GM13976 (cell line): ENCODE measurements at regions not wholly inside any gene's neighbourhood (a gene's known extent, or its start where the extent isn't known, plus 50 kb on each side); places are given as distances from the start of the nearest gene placed in this dataset.

Experiments
- DNase-seq: peaks from one replicate; pipeline ENCODE4 v3.0.0; 2012; ENCODE audit warnings: low spot score
- in situ Hi-C: fragments of 300-500 bp; cut with MboI; formaldehyde crosslinking; loops from one replicate; pipeline ENCODE4 v1.12.0; 2022; ENCODE audit warnings: low sequenced_read_pairs, mixed read lengths, inconsistent platforms; ENCODE audit not compliant: unreplicated experiment
- TF ChIP-seq, protein P1 (sequence below): IDR thresholded peaks from 2 replicates; pipeline ENCODE4 v1.5.1; 2012; ENCODE audit warnings: borderline replicate concordance, mild to moderate bottlenecking; ENCODE audit not compliant: insufficient read depth; ENCODE audit errors: extremely low read depth, missing control alignments, control extremely low read depth

DNA sequence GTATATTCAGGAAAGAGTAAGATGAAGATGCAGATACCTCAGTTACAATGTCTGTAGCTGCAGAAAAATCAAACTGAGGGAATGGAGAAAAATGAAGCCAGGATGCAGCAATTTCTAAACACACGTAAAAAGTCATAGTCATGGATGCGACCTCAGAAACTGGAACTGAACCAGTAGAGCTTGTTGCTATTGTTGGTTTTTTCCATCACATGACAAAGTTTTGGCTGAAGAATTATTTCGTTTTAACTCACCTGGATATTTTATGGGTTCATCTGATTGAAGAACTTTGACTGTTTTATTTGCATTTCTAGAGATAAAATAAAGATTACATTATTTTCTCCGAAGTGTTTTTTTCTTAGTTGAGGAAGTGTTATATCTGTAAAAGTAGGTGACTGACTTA is 591.2 kb downstream of the ZBBX start:
- no peak for DNase-seq
- in situ Hi-C loops = no loop called here
- TF ChIP-seq, protein P1, sequence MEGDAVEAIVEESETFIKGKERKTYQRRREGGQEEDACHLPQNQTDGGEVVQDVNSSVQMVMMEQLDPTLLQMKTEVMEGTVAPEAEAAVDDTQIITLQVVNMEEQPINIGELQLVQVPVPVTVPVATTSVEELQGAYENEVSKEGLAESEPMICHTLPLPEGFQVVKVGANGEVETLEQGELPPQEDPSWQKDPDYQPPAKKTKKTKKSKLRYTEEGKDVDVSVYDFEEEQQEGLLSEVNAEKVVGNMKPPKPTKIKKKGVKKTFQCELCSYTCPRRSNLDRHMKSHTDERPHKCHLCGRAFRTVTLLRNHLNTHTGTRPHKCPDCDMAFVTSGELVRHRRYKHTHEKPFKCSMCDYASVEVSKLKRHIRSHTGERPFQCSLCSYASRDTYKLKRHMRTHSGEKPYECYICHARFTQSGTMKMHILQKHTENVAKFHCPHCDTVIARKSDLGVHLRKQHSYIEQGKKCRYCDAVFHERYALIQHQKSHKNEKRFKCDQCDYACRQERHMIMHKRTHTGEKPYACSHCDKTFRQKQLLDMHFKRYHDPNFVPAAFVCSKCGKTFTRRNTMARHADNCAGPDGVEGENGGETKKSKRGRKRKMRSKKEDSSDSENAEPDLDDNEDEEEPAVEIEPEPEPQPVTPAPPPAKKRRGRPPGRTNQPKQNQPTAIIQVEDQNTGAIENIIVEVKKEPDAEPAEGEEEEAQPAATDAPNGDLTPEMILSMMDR = no peak

DNA sequence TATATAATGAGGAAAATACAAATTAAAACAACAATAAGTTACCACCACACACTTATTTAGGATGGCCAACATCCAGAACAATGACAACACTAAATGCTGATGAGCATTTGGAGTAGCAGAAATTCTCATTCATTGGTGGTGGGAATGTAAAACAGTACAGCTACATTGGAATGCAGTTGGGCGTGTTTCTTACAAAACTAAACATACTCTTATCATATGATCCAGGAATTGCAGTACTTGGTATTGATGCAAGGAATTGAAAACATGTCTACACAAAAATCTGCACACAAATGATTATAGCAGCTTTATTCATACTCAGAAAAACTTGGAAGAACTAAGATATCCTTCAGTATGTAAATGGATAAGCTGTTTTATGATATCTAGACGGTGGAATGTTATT is 594.2 kb downstream of the ZBBX start:
- TF ChIP-seq, protein P1 = no peak
- no peak for DNase-seq
- in situ Hi-C loops = no loop called here

DNA sequence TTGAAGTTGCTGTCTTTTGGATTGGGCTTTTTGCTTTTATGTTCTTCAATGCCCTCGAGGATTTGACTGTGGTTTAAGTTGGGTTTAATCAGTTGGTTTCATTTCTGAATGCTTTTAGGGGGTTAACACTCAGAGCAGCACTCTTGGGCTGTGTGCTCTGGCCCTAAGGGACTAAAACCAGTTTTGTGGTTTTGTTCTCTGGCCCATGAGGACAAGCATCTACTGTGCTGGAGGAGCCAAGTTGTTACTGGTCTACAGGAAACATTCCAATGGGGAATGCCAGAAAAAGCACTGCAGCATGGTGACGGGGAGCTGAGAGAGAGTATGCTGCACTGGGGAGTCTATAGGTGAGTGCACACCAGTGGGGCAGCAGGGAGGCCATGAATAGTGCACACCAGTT is 596.9 kb downstream of the ZBBX start:
- TF ChIP-seq, protein P1 = no peak
- DNase-seq = no peak
- in situ Hi-C loops = no loop called here

DNA sequence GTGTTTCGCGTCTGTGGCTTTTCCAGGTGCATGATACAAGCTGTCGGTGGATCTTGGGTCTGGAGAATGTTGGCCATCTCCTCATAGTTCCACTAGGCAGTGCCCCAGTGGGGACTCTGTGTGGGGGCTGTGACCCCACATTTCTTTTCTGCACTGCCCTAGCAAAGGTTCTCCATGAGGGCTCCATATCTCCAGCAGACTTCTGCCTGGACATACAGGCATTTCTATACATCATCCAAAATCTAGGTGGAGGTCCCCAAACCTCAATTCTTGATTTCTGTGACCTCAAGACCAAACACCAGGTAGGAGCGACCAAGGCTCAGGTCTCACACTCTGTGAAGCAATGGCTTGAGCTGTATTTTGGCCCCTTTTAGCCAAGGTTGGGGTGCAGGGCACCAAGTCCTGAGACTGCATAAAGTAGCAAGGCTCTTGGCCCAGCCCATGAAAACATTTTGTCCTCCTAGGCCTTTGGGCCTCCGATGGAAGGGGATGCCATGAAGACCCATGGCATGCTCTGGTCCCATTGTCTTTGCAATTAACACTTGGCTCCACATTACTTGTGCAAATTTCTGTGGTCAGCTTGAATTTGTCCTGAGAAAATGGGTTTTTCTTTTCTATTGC is 615.3 kb downstream of the ZBBX start:
- TF ChIP-seq, protein P1 = no peak
- in situ Hi-C loops = no loop called here
- no peak for DNase-seq

DNA sequence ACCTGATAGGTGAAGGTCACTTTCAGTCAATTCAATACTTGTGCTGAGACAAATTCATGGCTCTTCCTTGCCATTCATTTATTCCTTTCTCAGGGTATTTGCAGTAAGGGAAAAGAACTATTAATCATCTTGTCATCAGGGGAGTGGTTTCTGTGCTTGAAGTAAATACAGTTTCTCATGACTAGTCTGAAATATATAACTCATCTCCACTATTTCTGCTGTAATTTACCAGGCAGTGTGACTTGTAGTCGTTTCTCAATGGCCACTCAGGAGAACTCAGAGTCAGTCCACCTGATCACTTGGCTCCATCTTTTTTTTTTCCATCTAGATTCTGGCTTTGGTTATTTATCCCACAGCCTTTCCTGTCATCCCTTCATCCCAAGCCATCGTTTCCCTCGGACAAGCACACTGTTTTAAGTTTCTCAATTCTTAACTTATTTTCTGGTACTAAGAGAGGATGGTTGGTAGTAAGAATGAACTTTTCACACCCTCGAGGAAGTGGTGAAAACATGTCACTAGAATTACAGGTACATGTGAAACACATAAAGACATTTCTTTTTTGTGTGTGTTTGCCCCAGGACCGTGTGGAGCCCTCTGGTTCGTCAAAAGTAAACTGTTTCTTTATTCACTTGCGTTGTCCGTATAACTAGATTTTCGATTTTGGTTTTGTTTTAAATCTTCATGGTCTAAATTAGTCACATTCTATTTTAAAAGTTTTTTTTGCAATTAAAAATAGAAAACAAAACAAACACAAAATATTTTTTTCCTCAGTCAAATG is 620.2 kb downstream of the ZBBX start:
- in situ Hi-C loops = no loop called here
- no peak for DNase-seq
- TF ChIP-seq, protein P1 = no peak

DNA sequence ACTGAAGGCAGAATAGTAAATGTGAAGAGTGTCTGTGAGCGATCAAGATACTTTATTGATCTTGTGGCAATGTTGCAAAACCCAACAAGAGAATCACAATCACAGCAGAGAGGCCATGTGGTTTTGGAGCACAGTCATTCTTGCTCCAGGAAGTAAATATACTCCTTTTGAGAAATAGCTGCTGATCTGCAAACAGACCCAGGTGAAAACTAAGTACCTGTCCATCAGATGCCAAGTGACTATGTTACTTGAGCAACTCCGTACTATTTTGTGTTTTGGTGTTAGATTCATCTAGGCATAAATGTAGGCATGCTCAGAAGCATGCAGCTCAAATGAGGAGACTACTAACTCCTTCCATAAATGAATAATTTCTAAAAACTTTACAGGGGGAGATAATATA is 627.9 kb downstream of the ZBBX start:
- in situ Hi-C loops = no loop called here
- TF ChIP-seq, protein P1 = no peak
- no peak for DNase-seq
